NCI-H446 (cell line): ENCODE measurements at regions not wholly inside any gene's neighbourhood (a gene's known extent, or its start where the extent isn't known, plus 50 kb on each side); places are given as distances from the start of the nearest gene placed in this dataset.
"Not testable (repeated sequence)": the region's sequence is repeated elsewhere in the genome, so short reads cannot be mapped to it uniquely, and the experiment has no call there.

ENCODE experiments used
- DNase-seq, 2 experiments: peaks; one replicate each; lab custom pipeline; 2025; lab: John Stamatoyannopoulos, UW

GRCh38 chr2:13201924-13202323, 485.2 kb downstream of the TRIB2 start:
- DNase-seq: no peak

GRCh38 chr2:13212115-13212514, 495.4 kb downstream of the TRIB2 start:
- no peak for DNase-seq

- DNase-seq: no peak
Measured at GRCh38 chr2:13218205-13218604, 501.5 kb downstream of the TRIB2 start.

- DNase-seq: no peak
Measured at GRCh38 chr2:13227578-13227977, 510.8 kb downstream of the TRIB2 start.

- DNase-seq: no peak
Measured at GRCh38 chr2:13230221-13230620, 513.5 kb downstream of the TRIB2 start.

- no peak for DNase-seq
Measured at GRCh38 chr2:13240061-13240460, 523.3 kb downstream of the TRIB2 start.

GRCh38 chr2:13240789-13241487, 524.2 kb downstream of the TRIB2 start:
- no peak for DNase-seq

- DNase-seq: no peak
Measured at GRCh38 chr2:13252615-13253014, 535.9 kb downstream of the TRIB2 start.

- DNase-seq: no peak
Measured at GRCh38 chr2:13255485-13255884, 538.7 kb downstream of the TRIB2 start.

- no peak for DNase-seq
Measured at GRCh38 chr2:13260402-13260801, 543.7 kb downstream of the TRIB2 start.

- DNase-seq: no peak
Measured at GRCh38 chr2:13266166-13266565, 549.4 kb downstream of the TRIB2 start.

GRCh38 chr2:13284688-13285087, 568.0 kb downstream of the TRIB2 start:
- no peak for DNase-seq

GRCh38 chr2:13289310-13289709, 572.6 kb downstream of the TRIB2 start:
- no peak for DNase-seq

- DNase-seq: not testable (repeated sequence)
Measured at GRCh38 chr2:13308478-13308805, 591.7 kb downstream of the TRIB2 start.

GRCh38 chr2:13308989-13309388, 592.3 kb downstream of the TRIB2 start:
- DNase-seq: no peak

GRCh38 chr2:13332060-13332459, 615.3 kb downstream of the TRIB2 start:
- no peak for DNase-seq

GRCh38 chr2:13334071-13334470, 617.3 kb downstream of the TRIB2 start:
- not testable (repeated sequence) for DNase-seq

GRCh38 chr2:13334545-13334944, 617.8 kb downstream of the TRIB2 start:
- DNase-seq: no peak

GRCh38 chr2:13335862-13336535, 619.3 kb downstream of the TRIB2 start:
- DNase-seq: no peak

GRCh38 chr2:13351068-13351467, 634.3 kb downstream of the TRIB2 start:
- DNase-seq: no peak

- DNase-seq: no peak
Measured at GRCh38 chr2:13353083-13353482, 636.3 kb downstream of the TRIB2 start.

GRCh38 chr2:13354031-13354430, 637.3 kb downstream of the TRIB2 start:
- DNase-seq: no peak

- not testable (repeated sequence) for DNase-seq
Measured at GRCh38 chr2:13381928-13382327, 665.2 kb downstream of the TRIB2 start.

- DNase-seq: not testable (repeated sequence)
Measured at GRCh38 chr2:13389172-13389571, 672.4 kb downstream of the TRIB2 start.
